ENCODE measurements at regions not wholly inside any gene's neighbourhood (a gene's known extent, or its start where the extent isn't known, plus 50 kb on each side); places are given as distances from the start of the nearest gene placed in this dataset.
"Not testable (repeated sequence)": the region's sequence is repeated elsewhere in the genome, so short reads cannot be mapped to it uniquely, and the experiment has no call there.

DNA sequence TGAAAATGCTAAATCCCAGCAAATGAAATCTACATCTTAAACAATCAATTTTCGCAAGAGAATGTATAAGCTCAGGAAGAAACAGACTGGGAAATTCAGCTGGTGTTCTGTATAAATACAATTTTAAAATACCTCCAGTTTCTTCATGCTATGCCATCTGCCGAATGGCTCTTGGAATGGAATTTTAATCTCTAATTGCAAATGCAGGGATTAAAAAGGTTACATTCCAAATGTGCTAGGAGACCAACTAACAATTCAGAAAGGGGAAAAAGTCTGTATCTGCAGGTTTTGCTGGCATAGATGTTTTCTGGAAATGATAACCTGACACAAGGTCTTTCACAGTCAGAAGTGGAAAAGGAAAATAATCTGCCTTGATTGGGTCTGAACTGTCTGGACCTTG is 379.7 kb downstream of the MAT2B start:
- DNase-seq (ENCODE audit: low spot score): no peak

DNA sequence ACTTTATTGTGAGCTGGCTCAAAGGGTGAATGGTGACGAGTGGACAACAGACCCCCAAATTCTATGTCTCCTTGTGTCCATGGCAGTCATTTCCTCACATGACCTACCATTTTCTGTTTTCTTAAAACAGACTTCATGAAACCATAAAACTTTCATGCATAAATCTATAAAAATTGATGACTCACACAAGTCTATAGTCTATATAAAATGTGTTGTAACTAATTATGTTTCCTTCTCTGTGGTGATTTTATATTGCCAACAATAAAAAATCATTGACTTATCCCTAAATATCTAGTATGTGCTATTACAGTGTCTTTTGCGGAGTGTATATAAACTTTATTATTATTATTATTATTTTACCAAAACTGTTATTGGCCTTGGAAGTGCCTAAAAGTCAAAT is 382.4 kb downstream of the MAT2B start:
- no peak for DNase-seq (ENCODE audit: low spot score)

DNA sequence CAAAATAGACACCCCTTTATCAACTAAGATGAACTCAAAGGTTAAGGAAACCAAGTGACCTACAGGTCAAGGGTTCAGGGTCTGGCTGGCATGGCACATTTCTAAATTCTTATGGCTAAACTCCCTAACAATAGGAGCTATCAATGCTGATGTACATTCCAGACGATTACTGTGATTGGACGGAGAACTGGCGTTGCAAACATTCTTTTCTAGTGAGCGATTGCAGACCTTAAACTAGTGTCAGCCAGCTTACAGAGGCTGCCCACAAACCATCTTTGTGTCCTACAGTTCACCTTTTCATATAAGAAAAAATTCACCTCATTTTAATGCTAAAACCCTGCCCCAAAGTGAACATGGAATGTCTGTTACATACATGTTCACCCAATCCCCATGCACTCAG is 382.9 kb downstream of the MAT2B start:
- DNase-seq (ENCODE audit: low spot score): no peak

DNA sequence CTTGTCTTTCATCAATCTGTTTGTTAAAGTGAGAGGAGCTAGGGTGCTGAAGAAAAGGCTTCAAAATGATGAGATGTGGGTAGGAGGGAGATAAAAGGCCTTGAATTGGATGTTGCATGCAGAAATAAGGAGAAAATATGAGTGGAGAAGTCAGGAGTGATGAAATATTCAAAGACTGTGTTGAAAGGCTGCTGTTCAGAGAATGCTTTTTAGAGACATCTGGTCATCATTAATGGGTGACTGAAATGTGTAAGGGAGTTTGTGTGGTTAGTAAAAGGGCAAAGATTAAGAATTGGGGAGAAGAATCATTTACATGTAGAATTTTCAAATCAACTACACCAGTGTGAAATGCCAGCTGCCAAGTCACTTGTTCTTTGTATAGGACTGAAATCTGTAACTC is 383.9 kb downstream of the MAT2B start:
- no peak for DNase-seq (ENCODE audit: low spot score)

DNA sequence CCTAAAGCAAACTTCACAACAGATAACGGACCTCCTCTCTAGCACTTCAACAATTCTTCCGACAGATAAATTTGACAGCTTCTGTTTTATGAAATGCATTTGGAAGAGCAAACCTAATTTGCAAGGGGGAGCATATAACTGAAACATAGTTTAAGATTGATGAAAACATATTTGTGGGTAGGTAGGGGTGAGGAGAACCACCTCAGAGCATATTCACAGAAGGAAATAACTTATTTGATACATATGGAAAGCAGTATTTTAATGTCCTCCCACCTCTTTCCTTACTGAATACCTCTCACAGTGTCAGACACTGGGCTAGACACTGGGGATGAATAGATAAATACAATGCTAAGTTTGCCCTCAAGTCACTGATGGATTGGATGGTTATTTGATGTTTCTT is 384.8 kb downstream of the MAT2B start:
- no peak for DNase-seq (ENCODE audit: low spot score)

DNA sequence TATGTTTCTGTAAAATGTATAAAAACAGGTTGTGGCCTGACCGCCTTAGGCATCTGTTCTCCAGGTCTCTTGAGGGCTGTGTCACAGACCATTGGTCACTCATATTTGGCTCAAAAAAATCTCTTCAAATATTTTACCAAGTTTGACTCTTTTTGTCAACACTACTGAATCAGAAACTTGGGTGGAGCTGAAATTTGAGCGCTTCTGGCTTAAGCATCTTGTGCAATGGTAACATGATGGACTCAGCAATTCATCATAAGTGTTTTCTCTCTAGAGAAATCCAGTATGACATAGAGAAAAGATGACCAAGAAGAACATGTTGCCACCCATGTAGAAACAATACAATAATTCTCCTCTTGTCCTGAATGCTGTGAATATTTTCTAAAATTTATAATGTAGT is 387.9 kb downstream of the MAT2B start:
- no peak for DNase-seq (ENCODE audit: low spot score)

DNA sequence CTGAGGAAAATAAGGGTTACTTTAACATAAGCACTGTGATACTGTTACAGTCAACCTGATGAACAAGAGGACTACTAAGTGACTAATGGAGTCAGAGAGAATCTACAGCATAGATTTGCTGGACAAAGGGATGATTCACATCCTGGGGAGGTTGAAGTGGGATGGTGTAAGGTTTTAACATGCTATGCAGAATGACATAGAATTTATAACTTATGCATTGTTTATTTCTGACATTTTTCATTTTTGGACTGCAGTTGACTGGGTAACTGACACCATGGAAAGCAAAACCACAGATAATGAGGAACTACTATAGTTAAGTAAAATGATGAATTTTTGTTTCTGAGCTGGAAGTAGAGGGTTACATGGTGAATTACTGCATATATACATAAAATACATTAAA is 389.2 kb downstream of the MAT2B start:
- DNase-seq (ENCODE audit: low spot score): no peak

DNA sequence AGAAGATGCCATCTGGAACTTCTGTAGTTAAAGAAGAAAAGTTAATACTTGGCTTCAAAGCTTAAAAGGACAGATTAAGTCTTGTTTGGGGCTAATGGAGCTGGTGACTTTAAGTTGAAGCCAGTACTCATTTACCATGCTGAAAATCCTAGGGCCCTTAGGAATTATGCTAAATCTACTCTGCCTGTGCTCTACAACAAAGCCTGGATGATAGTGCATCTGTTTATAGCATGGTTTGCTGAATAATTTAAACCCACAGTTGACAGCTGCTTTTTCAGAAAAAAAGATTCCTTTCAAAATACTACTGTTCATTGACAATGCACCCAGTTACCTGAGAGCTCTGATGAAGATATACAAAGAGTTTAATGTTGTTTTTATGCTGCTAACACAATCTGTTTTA is 393.5 kb downstream of the MAT2B start:
- no peak for DNase-seq (ENCODE audit: low spot score)

DNA sequence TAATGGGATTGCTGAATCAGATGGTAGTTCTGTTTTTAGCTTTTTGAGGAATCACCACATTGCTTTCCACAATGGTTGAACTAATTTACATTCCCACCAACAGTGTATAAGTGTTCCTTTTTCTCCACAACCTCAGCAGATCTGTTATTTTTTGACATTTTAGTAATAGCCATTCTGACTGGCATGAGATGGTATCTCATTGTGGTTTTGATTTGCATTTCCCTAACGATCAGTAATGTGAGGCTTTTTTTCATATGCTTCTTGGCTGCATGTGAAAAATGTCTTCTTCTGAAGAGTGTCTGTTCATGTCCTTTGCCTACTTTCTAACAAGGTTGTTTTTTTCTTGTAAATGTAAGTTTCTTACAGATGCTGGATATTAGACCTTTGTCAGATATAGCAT is 402.4 kb downstream of the MAT2B start:
- not testable (repeated sequence) for DNase-seq (ENCODE audit: low spot score)

DNA sequence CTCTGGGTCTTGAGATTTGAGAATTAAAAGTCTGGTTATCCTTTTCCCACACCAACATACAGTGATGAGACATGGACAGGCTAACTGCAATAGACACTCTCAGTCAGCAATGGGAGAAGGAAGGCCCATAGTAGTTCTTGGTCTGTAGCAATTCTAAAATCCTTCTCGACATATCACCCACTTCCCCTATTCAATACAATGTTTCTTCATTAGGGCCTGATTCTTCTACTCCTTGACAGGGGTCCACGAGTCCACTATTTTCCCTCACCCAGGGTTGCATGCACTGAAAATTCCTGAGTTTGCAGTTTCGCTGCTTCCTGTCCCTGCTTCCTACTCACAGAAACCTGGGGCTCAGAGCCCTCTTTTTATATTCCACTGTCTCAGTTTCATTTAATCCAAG is 402.8 kb downstream of the MAT2B start:
- no peak for DNase-seq (ENCODE audit: low spot score)

DNA sequence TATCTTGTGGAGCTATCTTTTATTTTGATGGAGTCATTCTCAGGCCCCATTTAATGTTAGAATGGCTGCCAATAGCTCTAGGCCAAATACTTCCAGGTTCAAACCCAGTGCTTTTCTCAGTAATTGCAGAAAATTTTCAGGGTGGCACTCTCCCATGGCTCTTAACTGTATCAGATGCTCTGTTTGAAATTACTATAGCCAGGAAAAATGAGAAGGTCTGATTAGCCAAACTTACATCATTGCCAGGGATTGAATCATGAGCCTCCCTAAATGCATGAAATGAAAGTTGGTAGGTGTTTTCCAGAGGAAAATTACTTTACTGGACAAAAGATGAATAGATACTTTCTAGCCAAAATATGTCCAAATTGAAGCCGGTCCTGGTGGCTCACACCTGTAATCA is 404.8 kb downstream of the MAT2B start:
- no peak for DNase-seq (ENCODE audit: low spot score)

DNA sequence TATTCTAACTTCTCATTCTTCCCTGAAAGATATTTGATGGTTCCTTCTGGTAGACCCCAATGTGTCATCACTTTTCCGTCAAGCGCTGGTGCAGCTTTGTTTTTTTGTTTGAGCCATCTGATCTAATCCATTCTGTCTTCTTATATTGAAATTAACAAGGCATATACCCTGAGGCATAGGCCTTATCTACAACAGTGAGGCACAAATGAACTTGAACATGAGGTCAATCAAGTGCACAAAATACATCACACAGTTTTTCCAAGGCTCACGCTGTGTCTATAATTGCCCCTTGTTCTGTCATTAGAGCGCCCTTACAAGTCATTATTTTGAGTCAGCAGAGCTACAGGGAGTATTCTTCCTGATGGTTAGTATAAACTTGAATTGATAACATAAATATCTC is 406.6 kb downstream of the MAT2B start:
- no peak for DNase-seq (ENCODE audit: low spot score)

DNA sequence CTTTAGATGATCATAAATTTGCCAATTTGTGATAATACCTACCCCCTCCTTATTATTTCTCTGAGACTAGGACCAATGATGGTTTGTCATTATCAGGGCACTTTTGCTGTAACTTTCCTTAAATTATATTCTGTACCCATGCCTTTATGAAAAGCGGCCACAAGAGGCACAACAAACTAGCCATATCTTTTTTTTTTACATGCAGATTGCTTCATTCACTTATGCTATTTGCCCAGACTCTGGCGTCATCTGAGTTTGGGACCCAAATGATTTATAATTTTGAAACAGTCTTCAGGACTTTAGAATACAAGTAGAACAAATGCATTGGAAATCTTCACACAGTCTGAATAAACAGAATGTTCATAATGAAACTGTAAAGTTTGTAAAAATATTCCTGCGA is 408.1 kb downstream of the MAT2B start:
- no peak for DNase-seq (ENCODE audit: low spot score)

DNA sequence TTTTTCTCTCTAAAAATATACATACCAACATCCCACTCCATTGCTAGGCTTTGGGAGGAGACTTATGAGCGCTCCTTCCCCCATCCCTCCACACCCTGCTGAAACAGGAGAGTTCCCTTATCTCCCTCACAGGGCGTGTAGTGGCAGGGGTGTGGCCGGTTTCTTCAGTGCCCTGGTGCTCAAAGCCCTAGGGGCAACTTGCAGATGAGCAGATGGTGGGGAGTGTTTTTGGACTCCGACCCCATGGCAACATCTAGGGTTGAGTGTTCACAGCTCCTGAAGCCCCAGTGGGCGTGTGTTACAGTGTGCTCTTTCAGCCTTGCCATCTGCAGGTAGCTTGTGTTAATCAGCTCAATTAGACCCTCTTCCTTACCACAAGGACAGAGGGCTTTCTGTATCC is 409.5 kb downstream of the MAT2B start:
- no peak for DNase-seq (ENCODE audit: low spot score)

DNA sequence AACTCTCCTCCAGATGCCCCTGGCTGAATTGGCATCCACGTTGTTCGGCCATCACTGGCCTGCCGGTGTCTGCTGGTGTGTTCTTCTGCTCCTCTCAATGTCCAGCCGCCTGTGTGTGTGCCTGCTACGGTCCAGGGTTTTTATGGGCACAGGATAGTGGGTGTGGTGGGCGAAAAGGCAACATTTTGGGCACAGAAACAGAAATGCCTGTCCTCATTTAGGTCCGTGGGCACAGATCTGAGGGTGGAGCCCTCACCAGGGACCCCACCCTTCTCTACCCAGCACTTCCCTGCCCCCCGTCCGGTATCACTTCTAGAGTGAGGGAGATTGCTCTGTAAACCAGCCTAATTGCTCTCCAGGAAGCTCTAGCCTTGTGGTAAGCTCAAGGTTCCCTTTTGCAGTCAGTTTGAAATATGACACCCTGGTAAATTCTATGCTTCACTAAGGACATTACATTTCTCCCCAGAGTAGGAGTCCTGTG is 410.1 kb downstream of the MAT2B start:
- no peak for DNase-seq (ENCODE audit: low spot score)

DNA sequence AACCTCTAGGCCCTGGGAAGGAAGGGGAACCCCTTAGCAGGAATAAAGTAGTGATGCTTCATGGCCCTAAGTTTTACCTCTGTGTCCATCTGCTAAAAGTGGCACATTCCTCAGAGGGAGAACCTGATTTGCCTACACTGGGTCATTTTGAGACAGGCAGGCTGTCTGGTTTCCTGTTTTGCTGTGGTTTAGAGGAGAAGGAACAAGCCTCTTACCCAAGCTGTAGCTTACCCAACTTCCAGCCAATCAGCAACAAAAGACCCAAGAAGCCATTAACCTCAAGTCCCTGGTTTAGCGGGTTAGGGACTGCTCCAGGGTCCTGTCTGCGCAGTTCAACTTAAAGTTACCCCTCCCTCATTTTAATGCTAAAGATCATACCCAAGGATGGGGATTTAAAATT is 411.0 kb downstream of the MAT2B start:
- DNase-seq (ENCODE audit: low spot score): peak; percentile 6

DNA sequence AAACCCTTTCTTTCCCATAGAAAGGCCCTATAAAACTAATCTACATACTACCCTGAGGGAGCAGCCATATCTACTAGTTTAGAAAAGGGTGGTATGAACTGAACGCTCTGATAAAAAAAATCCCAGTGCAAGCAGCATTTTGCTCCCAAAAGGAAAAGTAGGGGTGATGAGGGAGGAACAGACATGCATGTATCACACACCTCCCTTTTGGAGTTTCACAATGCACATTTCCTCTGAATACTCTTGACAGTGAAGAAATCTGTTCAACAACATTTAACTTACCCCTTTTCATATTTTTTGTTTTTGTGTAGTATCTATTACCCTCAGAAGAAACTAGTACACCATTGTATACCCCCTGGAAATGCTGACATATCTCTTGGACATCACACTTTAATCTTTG is 411.4 kb downstream of the MAT2B start:
- no peak for DNase-seq (ENCODE audit: low spot score)

DNA sequence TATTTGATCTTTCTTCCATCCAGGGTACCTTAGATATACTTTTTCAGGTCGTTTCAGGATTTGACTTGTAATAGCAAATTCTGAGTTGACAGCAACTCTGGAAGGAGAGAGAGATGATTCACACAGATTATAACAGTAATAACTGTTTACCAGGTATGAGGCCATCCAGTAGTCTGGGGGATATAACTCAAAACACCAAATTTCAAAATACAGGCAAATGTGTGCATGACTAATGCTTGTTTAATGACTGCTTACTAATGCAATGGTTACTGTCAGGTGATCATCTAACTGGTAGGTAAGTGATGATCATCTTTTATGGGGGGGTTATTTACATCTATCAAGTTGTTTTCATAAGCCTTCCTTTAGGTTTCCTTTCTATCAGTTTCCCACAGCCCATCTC is 412.3 kb downstream of the MAT2B start:
- DNase-seq (ENCODE audit: low spot score): no peak

DNA sequence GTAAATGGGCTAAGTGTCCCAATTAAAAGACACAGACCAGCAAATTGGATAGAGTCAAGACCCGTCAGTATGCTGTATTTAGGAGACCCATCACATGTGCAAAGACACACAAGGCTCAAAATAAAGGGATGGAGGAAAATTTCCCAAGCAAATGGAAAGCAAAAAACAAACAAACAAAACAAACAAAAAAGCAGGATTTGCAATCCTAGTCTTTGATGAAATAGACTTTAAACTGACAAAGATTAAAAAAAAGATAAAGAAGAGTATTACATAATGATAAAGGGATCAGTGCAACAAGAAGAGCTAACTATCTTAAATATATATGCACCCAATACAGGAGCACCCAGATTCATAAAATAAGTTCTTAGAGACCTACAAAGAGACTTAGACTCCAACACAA is 429.6 kb downstream of the MAT2B start:
- not testable (repeated sequence) for DNase-seq (ENCODE audit: low spot score)

DNA sequence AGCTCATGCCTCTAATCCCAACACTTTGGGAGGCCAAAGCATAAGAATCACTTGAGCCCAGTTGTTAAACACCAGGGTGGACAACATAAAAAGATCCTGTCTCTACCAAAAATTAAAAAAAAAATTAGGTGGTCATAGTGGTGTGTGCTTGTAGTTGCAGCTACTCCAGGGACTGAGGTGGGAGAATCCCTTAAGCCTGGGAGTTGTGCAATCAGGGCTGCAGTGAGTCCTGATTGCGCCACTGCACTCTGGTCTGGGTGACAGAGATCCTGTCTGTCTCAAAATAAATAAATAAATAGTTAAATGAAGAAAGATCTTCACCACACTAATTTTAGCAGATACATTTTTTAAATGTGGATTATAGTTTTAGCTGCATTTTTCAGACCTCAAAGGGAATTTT is 433.2 kb downstream of the MAT2B start:
- no peak for DNase-seq (ENCODE audit: low spot score)

DNA sequence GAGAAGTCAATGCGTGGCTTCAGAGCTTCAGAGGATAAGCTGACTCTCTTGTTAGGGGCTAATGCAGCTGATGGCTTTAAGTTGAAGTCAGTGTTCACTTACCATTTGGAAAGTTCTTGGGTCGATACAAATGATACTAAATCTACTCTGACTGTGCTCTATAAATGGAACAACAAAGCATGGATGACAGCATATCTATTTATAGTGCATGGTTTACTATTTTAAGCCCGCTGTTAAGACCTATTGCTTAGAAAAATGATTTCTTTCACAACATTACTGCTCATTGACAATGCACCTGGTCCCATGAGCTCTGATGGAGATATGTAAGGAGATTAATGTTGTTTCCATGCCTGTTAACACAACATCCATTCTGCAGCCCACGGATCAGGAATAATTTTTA is 435.7 kb downstream of the MAT2B start:
- no peak for DNase-seq (ENCODE audit: low spot score)

DNA sequence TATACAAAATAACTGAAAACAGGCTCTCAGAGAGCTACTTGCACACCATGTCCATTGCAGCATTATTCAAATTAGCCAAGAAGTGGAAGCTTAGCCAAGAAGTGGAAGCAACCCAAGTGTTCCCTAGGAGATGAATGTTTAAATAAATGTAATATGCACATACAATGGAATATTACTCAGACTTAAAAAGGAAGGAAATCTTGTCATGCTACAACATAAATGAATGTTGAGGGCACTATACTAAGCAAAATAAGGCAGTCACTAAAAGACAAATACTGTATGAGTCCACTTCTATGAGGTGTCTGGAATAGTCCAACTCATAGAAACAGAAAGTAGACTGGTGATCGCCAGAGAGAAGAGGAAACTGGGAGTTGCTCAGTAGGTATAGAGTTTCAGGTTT is 438.1 kb downstream of the MAT2B start:
- no peak for DNase-seq (ENCODE audit: low spot score)

DNA sequence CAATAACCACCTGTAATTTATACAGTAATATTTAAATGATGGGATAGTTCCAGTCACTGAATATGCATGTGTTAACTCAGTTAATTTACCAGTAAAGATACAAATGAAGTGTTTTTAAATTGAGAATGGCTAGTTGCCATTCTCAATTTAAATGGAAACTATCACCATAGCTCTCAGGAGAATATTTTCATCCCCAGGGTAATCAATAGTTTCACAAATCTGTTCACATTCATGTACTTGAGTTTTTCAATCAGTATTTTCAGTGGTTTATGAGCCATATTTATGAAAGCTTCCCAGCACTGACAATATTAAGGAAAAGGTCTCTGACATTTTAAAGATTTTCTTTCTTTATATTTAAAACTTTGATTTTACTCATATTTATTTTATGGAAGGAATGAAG is 439.3 kb downstream of the MAT2B start:
- no peak for DNase-seq (ENCODE audit: low spot score)

DNA sequence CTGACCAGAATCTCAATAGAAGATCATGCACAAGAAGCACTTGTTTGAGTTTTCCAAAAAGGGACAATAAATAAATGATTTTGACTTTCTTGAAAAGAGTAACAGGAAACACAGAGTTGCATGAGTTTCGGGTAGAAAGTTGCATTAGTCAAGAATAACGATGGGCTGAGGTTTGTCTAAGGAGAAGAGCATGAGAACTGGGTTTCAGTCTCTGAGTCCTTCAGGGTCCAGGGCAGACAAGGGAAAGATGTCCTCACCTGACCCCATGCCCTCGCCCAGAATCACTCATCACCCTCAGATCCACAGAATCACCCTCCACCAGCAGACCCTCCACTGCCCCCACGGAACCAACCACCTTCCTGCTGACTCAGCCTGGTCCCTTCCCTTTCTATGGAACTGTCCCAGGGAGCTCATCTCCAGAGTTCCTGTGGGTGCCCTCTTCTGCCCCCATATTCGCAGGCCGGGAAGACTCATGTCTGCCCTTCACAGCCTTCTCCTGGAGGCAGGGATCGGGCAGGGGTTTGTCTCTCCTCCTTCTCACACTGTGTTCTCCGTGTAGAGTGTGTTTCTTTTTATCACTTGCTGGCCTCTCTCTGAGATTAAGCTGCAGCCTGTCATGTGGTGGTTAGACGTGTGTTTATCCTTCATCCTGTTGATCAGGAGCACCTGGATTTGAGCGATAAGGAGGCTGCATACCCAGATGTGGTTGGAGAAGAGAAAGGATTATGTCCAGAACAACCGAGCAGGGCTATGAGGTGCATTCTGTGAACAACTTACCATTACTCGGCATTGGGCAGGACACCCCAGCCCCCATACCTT is 442.6 kb downstream of the MAT2B start:
- no peak for DNase-seq (ENCODE audit: low spot score)

All from CD4-positive, alpha-beta T cell treated with Interleukin-2 at 100 ng/mL for 4 hours (primary cell).